ENCODE measurements at regions not wholly inside any gene's neighbourhood (a gene's known extent, or its start where the extent isn't known, plus 50 kb on each side); places are given as distances from the start of the nearest gene placed in this dataset.
A peak's percentile ranks its signal among the peaks of the same experiment; 100 is the strongest.

DNA sequence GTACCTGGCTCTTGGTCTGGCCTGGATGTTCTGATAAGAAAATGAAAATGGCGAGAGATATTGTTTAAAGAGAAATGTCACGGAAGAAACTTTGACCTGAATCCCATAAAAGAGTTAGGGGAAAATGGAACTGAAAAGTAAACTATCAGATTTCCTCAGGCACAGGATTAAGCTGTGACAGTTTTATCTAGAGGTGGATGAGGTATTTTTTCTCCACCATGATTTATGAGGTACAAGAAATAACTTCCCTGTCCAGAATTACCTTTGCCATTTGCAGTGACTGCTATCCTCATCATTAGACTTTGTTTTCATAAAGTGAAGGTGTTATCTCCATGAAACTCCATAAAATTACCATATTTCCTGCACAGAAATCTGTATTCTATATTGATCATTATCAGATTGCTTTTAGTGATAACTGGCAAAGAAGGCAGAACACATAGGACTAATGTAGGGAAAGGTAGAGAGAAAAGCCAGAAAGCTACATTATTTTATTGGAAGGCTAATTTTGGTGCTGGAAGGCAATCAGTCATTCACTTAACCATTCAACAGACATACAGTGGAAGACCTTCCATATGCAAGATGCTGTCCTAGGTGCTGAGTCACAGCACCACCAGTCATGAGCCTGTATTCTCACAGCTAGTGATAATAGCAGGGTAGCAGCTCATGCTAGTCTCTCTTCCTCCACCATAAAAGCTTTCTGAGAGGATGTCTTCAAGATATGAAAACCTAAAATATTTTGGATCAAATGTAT, 427.3 kb upstream of the CITED2 start:
- no peak for DNase-seq (ENCODE audit: low read depth)

DNA sequence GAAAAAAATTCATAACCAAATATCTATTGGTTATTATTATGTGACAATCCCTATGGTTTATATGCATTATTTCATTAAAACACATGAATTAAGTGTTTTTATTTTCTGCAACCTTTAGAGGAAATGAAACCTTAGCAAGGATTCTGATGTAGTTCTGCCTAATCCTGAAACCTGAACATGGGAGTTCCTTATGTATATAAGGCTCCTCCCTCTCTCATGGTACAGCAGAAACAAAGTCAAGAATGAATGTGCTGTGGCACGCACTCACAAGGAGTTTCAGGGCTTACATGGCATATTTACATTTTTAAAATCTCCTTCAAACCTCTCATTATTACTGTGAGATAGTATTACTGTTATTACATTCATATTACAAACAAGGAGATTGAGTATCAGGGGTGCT, 426.4 kb upstream of the CITED2 start:
- no peak for DNase-seq (ENCODE audit: low read depth)

DNA sequence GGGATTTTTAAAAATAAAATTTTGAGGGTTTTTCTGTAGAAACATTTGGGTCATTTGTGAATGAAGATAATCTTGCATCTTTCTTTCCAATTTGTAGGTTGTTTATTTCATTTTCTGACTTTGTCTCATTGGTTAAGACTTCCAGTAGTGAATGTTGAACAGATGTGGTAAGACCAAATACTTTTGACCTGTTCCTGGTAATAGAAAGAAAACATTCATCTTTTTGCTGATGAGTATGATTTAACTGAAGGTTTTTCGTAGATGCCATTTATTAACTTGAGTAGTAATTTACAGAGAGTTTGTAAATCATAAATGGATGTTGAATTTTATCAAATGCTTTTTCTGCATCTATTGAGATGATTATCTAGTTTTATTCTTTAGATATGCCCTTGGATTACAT, 416.1 kb upstream of the CITED2 start:
- no peak for DNase-seq (ENCODE audit: low read depth)

DNA sequence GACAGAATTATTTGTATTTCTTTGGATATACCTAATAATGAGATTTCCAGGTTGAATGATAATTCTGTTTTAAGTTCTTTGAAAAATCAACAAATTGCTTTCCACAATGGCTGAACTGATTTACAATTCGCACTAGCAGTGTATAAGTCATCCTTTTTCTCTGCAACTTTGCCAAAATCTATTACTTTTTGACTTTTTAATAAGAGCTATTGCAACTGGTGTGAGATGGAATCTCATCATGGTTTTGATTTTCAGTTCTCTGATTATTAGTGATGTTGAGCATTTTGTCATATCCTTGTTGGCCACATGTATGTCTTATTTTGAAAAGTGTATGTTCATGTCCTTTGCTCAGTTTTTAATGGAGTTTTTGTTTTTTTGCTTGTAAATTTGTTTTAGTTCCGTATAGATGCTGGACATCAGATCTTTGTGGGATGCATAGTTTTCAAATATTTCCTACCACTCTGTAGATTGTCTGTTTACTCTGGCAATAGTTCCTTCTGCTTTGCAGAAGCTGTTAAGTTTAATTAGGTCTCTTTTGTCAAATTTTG, 409.8 kb upstream of the CITED2 start:
- no peak for DNase-seq (ENCODE audit: low read depth)

DNA sequence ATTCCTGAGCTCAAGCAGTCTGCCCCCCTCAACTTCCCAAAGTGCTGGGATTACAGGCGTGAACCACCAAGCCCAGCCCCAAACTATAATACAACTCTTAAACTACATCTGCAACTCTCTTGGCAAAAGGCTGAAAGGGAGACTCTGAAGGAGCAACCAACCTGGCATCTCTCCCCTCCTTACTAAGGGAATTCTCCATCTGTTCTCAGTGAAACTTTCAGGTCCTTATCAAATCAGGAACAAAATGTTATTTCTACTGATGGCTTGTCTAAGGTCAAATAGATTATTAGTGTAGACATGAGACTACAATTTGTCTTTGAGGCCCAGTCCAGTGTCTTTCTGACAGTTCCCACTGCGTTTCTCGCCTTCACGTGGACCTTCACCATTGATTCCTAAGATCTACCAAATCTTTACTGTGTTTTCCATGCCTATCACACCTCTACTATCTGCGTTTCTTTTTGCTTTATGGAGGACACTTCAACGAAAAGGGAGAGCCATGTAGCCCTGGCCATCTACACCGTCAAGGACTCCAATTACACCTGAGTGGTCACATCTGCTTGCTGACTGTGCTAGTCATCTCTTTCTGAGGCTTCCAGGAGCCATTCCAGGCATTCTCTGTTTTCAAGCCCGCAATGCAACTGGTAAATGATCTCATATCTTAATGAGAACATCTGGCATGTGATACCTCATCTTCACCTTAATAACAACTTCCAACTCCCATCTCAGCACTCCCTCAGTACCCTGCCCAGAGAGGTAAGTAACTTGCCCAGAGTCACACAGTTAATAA, 405.7 kb upstream of the CITED2 start:
- no peak for DNase-seq (ENCODE audit: low read depth)

DNA sequence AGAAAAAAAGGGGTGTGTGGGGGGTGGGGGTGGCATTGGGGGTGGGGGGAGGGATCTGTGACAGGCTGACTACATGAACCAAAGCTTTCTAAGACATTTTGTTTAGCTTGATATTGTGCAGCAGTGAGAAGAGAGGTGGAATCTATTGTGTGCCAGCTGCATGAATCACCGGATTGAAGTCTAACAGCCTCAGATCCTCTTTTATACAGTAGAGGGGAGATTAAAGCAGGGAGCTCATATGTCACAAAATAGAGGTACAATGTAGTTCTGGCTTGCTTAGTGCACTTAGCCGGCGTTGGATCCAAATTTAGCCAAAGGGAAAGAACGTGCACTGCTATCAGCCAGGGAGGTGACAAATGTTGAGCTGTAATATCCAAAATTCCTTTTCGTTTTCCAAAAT, 404.2 kb upstream of the CITED2 start:
- no peak for DNase-seq (ENCODE audit: low read depth)

DNA sequence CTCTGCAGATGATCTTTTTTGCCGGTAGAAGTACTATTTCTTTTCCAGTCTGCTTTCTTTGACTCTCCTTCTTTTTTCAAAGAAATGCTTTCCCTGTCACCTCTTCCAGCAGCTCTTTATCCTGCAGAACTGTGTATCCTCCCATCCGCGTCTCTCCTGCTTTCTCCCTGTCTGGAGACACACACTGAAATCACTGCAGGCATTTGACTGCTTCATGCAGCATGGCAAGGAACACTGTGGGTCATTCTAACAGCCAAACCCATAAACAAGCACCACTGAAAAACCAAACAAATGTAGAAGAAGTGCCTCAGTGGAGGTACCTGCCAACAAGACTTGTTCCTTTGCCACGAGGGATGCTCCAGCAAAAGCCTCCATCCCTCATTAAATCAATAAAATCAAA, 403.7 kb upstream of the CITED2 start:
- no peak for DNase-seq (ENCODE audit: low read depth)

DNA sequence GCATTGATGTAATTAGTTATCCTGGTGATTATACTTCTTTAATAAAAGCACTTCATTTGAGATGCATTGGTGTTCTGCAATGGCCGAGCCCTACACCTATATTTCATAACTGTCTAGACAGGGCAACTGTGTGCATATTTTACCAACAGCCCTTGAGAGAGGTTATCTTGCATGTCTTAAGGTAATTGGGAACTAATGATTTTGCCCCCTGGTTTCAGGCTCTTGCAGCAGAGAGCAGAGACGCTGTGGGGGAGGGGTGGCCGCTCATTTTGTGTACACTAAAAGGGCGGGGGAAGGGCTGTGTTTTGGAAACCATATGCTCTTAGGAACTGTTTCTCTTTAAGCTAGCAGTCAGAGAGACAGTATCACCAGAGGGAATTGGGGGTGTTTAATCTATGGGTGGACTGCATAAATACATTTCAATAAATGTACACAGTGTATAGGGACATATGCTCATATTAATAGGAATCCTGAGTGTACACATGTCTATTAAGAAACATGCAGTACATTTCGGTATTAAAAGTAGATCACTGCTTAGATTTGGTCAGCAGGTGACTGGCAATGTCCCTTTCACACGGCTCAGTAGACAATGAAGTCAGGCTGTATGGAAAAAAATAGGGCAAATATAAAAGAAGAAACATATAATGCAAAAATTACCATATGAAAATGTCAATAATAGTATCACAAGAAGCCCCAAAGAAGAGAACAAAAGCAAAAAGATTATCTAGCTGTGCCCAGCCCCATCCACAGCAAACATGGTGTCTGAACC, 402.9 kb upstream of the CITED2 start:
- DNase-seq (ENCODE audit: low read depth), result no peak

DNA sequence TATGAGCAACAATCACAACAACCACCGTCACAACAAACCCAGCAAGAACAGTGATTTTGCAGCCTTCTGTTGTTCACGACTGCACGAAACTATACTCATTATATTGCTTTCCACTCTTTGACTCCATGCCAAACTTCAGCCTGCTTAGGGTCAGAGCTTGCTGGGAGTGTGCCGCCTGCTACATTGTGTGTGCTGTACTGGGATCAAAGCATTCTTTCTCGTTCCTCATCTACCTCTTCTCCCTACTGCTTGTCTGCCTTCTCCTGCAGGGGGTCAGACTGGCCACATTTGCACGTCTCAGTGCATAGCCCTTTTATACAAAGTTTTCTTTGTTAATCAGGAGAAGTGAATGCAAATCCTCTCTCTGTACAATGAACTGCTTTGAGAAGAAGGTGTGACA, 401.6 kb upstream of the CITED2 start:
- DNase-seq (ENCODE audit: low read depth), result no peak

DNA sequence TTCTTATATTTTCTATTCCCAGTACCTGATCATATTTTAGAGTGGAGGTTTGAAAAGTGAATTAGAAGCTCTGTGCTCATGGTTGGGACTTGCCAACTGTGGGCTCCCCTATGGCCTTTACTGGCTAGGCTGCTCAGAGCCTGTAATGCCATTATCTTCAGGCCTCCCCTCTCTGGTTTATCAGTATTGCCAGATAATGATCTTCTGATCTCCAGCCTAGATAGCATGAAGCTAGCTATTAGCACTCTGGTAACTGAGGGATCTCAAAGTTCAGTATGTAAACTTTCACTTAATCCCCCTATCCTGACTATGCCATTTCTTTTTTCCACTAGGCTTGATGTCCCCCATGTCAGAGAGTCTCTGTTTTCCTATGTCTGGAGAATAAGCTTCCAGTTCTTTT, 393.7 kb upstream of the CITED2 start:
- no peak for DNase-seq (ENCODE audit: low read depth)

DNA sequence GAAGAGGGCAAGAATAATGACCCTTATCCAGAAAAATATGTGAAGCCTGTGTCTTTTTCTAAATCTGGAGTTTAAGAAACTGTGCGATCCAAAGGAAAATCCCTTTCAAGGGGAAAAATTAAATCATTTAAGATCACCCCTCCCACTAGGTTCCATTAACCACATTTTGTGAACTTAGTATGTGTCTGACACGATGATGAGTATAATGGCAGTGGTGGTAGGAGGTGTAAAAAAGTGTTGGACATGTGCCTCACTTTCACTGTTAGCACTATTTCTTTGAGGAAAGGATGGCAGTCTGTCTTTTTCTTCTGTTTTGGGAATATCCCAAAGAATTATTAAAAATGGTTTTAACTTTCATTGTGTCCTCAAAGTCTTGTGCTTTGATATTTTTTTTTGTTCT, 392.3 kb upstream of the CITED2 start:
- no peak for DNase-seq (ENCODE audit: low read depth)

DNA sequence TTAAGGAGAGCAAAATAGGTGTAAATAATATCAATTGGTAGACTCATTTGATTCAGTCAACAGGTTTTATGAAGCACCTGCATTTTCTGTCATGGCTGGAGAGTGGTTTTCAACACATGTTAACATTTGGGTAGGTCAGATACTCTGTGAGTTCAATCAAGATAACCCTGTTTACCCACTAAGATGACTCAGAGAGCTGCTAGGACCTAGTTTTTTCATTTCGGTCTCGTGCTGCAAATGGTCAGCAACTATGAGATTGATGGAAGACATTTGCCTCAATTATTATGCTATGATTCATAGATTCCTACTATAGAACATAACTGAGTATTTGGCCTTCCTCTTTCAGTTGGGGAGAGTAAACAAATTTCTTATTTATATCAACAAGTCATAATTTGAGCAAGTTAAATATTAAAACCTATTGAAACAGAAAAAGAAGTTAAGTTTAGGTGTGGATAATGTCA, 391.4 kb upstream of the CITED2 start:
- no peak for DNase-seq (ENCODE audit: low read depth)

DNA sequence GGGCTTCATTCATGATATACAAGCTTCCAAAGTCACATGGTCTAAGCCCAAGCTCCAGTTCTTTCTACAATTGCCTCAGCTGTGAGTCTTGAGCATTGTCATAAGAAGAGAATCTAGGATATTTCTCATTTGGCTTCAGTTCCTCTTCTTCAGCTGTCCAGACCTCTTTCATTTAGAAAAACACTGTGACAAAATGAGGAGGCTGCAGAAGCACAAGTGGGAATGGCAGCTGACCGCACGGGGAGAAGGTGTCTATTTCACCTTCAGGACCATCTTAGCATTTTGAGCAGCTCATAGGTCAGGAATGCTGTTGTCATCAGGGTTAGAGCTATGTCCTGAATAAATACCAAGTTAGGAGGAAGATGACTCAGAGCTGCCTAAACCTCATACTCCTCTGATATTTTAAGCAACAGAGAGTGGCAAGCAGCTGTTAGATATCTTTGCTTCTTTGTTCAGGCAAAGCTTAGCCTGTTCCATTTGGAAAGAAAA, 390.1 kb upstream of the CITED2 start:
- peak; percentile 85 for DNase-seq (ENCODE audit: low read depth)

DNA sequence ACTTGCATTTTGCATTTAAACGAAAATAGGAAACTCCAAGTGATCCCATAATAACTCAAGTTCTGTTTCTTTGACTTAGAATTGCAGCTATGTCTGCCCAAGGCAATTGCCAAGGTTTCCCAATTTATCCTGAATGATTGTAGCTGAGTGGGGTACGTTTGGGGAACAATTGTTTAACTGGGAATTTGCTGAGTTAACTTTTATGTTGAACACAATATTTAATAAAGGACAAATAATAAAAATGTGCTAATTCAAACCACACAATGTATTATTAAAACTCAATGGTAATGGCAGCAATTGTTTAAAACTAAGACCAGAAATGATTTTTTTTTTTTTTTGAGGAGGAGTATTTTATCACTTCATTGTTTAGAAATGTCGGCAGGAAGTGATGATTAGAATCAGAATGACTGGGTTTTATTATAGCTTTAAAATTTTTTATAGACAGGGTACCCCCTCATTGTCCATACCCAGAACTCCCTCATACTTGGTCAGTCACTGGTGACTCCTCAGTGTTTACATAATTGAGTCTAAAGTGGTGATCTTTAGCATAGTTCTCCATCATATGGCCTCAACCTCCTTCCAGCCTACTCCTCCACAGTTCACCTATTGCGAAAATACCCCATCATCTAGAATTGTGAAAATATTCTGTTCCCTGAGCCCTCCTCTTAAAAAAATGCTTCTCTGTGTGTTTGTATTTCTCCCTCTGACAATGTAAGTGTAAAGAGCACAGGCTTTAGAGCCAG, 389.2 kb upstream of the CITED2 start:
- DNase-seq (ENCODE audit: low read depth), result no peak

DNA sequence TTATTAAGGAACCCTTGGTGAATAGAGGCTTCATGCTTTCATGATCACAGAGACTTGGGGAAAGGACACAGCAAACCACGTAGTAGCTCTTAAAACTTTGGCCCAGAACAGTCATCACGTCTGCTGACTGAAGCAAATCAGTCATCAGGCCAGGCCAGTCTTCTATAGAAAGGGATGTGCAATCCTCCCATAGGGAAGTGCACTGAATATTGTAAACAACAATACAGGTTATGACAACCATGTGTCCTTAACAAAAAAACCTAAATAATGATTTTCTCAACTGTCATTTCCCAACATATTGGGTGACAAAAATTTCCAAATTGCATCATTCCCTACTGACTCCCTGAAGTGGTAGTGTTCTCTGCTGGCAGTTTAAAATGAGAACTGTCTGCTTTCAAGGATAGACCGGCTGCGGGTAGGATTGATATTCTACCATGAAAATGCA, 388.2 kb upstream of the CITED2 start:
- DNase-seq (ENCODE audit: low read depth), result no peak

DNA sequence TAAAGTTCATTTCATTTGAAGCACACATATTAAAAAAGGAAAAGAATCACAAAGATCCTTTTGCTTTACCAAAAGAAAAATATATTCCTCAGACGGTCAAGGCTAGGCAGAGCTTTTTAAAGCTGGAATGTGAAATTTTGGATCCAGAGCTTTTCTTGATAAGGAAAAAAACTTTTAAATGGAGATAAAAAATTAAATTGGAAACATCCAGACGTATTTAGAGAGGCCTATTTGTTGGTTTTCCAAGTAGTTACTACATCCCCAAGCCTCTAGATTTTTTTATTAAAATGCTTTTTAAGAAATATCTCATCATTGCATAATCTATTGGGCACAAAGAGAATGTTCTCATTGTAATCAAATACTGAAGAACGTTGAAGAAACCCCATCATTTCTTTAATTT, 385.7 kb upstream of the CITED2 start:
- no peak for DNase-seq (ENCODE audit: low read depth)

DNA sequence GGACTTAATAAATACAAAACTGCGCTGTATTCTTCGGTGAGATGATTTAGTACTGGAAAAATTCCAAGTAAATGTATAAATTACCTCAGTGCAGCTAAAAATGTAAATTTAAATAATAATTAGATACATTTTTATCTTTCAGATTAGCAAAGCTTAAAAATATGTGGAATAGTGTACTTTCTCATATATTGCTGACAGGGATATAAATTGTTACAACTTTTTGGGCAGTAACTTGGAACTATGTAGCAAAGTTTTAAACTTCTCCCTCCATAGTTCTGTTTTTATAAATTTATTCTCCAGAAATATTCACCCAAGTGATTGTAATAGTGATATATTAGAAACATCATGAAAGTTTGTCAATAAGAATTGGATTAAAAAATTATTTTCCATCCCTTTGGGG, 384.6 kb upstream of the CITED2 start:
- no peak for DNase-seq (ENCODE audit: low read depth)

DNA sequence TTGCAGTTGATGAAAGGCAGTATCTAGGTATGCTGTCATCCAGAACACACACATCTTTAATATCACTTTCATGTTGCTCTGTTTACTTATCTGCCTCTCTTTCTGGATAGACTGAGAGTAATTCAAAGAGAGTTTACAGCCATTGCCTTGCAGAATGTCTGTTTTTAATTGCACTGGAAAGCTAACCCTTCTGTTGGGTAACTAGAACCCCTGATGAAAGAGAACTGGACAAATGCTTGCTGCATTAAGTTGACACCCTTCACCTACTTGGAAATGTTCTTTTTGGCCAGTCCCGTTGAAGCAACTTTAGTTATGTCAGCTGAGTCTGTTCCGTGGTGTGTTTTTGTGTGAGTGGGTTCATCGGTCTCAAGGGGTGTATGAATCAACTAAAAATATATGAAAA, 383.8 kb upstream of the CITED2 start:
- DNase-seq (ENCODE audit: low read depth), result peak; percentile 77

DNA sequence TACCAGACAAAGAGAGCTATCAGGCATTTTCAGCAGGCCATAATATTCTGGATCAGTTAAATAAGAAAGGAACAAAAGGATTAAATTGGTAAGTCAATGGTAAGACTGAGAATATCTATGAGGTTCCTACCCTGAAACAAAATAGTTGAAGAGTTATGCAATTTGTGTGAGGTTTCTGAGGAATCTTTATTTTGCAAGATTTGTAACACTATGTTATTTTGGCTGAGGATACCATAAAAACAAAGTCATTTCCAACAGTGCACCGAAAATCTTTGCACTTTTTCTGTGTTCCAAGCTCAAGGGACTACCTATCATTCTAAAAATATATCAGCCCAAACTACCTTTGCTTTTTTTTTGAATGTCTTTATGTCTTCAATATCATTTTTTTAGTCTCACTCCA, 383.3 kb upstream of the CITED2 start:
- DNase-seq (ENCODE audit: low read depth), result peak; percentile 53

DNA sequence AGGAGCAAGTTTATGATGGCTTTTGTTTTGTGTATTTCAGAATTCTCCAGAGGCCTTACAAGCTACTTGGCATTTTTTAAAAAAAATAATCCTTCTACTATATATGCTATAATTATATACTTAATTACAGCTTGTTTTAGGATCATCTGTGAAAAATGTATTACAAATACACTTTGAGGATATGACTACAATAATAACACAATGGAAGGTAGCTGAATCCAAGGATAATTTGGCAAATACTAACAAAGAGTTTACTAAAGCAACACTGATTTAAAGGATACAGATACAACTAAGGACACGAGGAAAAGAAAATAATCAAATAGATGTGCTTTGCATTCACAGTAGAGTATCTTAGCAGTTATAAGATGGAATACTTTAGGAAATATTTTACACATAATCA, 381.9 kb upstream of the CITED2 start:
- no peak for DNase-seq (ENCODE audit: low read depth)

DNA sequence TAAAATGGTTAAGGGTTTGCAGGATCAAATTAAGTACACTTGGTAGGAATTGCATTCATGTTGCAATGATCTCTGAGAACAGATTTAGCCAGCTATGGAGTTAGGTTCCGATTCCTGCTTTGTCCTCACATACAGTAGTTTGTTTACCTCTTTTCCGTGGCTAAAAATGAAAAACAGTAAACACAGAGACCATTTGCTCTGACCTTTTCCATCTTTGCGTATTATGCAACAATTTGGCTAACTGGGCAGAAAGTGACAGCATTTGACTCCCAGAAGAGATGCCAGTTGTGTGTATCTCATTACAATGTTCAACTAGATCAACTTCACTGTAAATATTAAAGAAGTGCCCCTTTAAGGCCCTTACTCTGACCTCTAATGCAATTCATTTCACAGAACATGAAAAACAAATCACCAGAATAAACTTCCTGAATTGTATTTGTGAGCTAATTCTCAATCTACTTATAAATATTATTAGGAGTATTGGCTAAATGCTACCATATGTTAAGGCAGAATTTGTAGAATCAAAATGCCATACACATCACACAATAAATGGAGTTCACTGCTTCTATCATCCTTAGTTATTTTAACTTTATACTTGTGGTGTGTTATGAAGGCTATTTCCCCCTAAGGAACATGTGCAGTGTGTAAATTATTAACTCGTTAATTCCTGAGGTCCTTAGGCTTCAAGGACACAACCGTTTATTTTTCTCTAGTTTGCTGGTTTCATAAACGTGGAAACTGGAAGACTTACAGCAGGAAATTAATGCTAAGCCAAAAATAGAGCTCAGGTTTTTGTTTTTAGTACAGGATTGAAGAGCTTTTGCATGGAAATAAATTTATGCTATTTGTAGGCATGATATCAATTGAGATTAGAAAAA, 380.7 kb upstream of the CITED2 start:
- no peak for DNase-seq (ENCODE audit: low read depth)
